ENCODE measurements at regions not wholly inside any gene's neighbourhood (a gene's known extent, or its start where the extent isn't known, plus 50 kb on each side); places are given as distances from the start of the nearest gene placed in this dataset.
"Not testable (repeated sequence)": the region's sequence is repeated elsewhere in the genome, so short reads cannot be mapped to it uniquely, and the experiment has no call there.

DNA sequence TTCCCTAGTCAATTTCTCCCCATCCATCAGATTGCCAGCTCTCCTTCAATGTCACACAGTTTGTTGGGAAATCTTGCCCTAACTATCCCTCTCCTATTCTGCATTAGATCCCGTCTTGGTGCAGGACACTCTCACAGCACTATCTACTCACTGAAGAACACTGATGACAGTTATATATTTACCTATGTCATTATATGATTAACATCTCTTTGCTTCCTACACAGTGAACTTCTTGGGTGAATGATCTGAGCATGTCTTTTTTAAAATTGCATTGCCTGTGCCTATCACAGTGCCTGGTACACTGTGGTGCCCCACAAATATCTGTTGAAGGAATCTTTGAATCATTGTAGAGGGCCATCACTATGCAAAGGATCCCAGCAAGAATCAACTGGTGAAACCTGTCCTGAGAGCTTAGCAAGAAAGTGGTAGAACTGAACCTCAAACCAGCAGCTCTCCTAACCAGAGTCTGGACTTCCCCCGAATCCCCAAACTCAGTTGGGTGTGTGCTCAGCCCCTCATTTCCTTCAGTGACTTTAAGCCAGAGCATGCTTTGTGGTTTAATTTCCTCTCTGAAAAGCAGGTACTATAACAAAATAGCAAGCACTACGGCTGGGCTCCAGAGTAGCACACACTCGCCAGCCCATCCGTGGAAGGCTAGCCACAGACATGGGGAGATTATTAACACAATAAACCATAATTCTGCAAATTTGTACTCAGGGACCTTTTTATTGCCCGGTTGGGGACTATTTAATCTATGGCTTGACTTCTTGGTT, 680.7 kb upstream of the SALL1 start:
- DNase-seq, result no peak

DNA sequence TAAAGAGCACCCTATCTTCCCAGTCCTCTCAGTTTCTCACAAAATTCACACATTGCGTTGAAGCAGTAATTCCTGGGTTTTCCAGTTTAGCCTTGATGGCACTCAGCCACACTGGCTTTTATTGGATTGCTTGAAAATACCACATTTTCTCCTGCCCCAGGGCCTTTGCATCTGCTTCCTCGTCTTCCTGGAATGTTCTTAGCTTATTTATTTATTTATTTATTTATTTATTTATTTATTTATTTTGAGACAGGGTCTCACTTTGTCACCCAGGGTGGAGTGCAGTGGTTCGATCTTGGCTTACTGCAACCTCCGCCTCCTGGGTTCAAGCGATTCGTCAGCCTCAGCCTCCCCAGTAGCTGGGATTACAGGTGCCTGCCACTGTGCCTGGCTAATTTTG, 680.0 kb upstream of the SALL1 start:
- DNase-seq, result not testable (repeated sequence)

DNA sequence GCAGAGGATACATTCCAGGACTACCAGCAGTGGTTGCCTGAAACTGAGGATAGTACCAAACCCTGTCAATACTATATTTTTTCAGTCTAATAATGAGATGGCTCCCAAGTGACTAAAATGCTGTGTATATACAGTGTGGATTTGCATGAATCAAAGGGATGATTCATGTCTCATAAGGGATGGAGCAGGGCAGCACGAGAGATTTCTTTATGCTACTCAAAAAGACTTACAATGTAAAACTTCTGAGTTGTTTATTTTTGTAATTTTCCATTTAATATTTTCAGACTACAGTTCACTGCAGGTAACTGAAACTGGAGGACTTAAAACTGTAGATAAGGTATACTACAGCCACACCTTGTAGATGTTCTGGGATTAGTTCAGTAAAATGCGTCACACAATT, 674.7 kb upstream of the SALL1 start:
- no peak for DNase-seq

DNA sequence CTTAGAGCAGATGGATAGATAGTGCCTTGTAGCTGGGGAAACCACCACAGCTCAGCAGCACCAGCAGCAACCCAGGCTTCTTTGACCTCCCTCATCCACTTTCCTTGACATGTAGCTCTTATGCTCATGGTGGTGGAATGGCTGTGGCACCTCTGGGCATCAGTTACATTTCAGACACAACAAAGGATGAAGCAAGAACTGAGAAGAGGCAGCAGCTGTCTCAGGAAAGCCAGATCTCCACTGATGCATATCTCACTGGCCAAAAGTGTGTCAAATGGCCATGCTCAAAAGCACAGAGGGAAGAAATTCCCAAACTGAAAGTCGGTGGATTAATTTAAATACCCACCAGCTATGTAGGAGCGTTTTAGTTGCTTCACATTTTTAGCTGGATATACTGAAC, 671.4 kb upstream of the SALL1 start:
- DNase-seq, result no peak

DNA sequence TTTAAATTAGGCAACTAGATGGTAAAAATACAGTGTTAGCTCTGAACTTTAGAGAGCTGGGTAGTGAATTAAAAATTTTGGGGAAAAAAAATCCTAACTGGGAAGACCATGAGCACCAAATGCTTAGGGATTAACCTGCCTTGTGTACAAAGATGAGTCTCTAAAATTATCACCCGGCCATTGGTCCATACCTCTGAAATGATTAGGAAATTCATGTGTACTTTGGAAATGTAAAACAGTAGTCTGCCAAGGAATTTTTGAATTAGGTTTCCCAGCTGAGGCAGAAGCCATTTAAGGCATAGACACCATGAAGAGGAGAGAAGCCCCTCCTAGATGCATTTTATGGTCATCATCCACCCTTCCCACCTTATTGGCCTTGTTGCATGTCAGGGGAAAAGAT, 670.5 kb upstream of the SALL1 start:
- no peak for DNase-seq

DNA sequence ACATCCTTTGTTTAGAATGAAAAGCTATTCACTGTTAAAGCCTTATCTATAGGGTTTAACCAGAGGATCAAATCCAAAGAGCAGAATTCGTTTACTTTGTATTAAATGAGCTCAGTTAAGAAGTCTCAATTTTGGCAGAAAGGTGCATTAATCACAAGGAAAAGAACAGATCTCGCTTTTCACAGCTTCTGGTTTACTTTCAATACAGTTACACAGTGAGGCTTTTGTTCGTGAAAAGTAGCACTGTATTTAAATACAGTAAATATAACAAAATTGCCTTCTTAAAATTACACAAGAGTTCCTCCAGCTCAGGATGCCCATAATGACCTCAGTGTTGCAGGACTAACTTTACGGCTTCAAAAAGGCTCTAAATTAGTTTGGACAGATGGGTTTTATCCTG, 669.1 kb upstream of the SALL1 start:
- no peak for DNase-seq

DNA sequence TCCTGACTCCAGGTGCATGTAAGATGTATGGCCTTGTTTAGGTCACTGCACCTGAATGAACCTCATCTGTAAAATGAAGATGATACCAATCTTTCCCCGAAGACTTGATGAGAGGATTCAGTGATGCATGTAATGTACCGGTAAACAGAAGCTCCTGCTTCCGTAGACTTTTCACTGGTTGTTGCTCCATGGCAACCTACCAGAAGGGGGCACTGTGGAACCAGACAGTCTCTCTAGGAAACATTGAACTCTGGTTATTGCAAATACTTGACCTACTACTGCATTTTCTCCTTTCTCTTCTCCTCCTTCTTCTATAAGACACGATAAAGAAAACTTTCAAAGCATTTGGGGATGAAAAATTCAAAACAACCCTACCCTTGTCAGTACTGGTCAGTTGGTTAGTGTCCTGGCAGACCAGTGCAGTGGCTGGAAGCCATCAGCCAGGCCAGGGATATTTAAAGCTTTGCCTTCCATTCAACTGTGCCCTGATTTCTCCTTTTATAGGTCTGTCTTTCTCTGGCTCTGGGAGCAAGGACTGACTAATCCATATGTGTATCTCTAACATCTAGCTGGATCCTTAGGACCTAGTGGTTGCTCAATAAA, 667.4 kb upstream of the SALL1 start:
- DNase-seq, result peak; percentile 24

DNA sequence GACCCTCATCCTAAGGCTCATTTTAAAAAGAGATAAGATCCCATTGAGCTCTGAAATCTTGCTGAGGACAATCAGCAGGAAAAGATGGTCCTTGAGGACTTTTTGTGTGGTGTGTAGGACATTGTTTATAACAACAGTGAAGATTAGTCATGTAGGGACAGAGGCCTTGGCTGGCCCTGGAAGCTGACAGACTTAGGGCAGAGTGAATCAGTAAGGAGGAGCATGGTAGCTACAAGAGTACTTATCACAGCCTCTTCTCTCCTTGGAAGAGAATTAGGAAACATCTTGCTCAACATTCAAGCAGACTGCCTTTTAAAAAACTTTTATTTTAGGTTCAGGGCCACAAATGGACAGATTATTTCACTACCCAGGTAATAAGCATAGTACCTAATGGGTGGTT, 665.9 kb upstream of the SALL1 start:
- DNase-seq, result no peak

DNA sequence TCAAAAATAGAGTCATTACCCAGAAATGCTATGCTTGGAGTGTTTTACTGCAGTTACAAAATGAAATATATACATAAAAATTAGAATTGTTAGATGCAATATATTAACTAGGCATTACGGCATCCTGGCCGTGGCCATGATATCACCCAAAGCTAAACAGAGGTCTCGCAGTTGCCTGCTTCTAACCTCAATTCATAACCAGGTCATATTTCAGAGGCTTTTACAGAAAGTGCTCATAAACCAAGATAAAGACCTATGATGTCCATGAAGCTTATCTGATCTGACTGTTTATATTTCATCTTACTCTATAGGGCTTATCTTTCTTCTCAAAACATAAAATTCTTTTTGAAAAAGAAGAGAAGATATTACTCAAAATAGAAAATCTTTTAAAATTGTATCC, 664.5 kb upstream of the SALL1 start:
- no peak for DNase-seq

DNA sequence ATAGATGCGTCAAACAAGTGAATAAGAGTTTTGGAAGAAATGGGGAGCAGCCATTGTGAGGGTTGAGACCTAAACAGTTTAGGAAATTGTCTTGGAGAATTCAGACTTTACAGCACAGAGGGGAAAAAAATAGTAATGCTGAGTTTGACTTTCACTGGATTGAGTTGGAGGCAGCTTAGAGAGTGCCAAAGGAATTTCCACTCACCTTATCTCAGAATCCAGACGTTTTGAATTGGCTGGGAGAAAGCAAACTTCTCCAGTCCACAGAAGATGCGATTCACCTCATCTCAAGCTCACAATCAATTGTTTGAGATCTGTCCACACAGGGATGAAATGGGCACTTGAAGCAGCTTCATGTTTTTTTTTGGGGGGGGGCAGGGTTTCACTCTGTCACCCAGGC, 663.5 kb upstream of the SALL1 start:
- no peak for DNase-seq

DNA sequence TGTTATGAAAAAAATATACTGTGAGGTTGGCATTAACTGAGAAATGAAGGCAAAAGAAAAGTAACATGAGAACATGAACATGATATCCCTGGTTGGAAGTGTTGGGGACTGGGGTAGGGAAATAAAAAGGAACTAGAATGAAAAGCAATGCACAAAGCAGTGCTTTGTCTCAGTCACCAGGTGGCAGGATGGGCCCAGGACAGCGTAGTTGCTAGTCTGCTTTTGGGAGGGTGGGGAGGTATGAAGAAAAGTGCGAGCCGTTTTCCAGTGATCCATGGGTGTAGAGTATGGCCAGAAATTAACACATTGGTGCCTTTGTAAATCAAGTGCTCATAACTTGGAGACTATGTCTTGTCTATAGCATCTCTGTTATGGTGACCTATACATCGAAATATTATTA, 662.5 kb upstream of the SALL1 start:
- DNase-seq, result no peak

DNA sequence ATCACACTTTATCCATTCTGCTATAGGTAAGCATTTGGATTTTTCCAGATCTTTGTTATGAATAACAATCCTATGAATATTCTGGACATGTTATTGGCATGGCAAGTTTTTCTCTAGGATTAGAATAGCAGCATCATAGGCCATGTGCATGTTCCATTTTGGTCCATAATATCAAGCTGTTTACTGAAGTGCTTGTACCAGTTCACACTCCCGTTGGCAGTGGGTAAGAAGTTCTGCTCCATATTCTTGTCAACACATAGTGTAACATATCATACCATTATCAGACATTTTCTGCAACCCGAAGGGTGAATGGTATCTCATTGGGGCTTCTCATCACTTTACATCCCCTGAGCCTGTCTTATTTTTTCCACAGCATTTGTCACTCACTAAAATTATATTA, 661.9 kb upstream of the SALL1 start:
- no peak for DNase-seq

DNA sequence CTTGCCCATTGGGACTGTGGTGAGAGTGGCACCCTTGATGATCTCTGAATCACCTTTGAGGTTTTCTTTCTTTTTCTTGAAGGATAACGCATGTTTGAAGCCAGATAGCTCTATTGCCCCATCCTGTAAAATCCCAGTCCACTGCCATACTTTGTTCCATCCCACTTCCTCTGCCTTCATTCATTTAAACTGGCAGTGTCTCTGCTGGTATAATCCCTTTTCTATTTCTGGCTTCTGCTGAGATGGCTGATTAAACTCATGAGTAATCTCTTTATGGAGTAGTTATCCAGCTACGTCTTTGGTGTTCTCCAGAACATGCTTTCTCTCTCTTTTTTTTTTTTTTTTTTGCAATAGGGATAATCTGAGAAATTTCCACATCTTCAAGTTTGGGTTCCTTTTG, 656.5 kb upstream of the SALL1 start:
- no peak for DNase-seq

DNA sequence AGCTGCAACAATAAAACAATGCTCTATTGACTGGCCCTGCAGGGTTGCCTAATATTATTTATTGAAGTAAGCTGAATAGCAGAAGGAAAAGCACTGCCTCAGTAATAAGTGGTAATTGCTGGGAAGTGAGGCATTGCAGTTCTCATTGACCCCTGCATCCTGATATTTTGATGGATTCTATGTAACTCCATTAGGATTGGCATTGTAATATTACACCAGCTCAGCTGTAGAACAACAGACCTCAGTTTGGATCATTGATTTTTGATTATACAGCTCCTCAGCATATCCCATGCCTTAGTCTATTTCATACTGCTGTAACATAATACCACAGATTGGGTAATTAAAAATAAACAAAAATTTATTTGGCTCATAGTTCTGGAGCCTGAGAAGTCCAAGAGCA, 650.6 kb upstream of the SALL1 start:
- DNase-seq, result no peak

DNA sequence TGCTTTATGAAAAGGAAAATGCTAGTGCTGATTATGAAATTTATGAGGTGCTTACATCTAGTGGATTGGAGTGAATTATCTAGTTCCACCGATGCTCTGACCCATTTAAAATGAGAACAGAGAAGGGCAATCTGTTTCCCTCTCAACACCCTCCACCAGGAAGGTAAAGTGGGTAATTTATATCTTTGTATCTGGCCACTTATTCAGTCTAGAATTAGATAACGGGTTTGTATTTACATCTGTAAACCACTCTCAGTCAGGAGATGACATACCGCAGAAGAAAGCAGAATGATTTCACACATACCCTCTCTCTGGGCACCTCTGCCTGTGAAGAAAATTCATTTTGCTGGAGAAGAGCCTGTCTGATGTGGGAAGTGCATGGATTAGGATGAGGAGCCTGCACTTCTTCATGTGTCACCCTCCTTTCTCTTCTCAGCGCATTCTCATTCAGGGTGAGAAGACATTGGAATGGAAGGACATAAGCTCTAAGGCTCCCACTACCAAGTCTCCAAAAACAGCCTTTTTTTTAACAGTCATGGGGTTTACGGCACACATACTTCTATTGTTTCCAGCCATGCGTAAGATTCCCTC, 646.7 kb upstream of the SALL1 start:
- no peak for DNase-seq

DNA sequence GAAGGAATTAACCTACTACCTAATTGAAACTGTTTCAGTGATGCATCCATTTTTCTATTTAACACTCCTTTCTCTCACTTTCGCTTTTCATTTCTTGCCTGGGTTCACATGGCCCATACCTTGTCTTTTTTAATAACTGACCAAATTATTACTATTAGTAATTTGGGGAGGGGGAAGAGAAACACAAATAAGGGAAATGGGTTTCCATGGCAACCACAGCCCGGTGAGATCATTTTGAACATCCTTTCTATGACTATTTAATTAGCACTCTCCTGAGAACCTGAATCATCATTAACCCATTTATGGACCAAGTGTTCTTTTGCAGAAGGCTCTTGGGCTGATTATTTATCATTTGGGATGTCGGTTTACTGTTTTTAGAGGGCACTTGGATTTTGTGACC, 628.2 kb upstream of the SALL1 start:
- DNase-seq, result no peak

DNA sequence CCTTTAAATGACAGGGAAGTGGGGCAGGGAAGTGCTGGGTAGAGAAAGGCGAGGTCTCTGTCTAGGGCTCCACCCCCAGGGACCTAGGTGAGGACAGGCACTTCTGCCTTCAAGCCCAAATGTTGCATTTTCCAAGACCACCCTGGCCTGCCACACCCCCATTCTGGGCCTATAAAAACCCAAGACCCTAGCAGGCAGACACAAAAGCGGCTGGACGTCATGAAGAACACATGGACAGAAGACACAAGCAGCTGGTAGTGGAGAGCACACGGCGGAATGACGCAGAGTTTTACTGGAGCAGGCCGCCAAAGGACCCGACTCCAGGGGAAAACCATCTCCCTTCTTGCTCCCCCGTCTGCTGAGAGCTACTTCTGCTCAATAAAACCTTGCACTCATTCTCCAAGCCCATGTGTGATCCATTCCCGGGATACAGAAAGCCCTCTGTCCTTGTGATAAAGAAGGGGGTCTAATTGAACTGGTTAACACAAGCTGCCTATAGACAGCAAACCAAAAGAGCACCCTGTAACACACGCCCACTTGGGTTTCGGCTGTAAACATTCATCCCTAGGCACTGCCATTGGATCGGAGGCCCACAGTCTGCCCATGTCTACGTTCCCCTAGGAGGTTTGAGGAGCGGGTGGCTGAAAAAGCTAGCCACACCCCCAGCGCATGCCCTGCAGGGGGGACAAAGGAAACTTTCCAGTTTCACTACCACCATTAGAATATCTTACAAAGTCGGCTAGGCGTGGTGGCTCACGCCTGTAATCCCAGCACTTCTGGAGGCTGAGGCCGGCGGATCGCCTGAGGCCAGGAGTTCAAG, 622.2 kb upstream of the SALL1 start:
- DNase-seq, result no peak

DNA sequence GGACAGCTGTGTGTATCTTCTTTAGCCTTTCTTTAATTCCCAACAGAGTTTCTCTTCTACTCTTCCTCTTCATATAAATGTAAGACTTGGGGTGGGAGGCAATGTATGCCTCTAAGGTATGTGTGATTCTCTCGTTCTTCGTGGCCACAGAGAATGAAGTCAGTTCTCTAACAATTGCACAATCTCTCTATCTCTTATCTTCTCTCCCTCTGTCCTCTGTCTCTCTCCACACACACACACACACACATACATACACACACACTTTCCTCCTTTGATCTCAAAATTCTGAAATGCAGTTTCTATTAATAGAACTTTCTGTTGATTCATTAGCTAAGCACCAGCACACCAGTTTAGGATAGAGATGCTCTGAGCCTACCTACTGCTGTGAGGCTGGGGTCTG, 615.7 kb upstream of the SALL1 start:
- DNase-seq, result no peak

DNA sequence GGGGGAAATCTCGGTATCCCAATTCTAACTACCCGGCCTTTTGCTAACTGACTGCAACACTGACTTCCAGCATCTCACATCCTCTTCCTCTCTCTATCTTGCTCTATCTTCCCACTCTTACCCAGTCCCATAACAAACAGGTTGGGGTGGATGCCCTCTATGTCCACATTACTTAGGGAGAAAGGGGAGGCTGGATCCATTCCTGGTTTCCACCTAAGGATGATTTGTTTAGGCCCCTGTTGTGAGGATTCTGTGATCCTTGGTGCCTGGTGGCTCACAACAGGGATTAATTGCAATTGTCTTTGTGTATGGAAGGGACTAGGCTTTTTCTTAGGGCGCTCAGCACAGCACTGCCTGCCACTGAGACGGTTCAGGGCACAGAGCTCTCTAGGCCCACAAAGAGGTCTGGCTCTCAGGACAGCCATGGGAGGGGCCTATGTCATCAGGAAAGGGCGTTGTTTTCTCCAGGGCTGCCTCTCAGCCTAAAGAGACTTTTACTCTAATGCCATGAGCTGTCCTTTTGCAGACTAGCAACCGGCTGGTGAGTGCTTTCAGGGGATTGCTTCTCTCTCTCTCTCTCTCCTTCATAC, 612.1 kb upstream of the SALL1 start:
- no peak for DNase-seq

DNA sequence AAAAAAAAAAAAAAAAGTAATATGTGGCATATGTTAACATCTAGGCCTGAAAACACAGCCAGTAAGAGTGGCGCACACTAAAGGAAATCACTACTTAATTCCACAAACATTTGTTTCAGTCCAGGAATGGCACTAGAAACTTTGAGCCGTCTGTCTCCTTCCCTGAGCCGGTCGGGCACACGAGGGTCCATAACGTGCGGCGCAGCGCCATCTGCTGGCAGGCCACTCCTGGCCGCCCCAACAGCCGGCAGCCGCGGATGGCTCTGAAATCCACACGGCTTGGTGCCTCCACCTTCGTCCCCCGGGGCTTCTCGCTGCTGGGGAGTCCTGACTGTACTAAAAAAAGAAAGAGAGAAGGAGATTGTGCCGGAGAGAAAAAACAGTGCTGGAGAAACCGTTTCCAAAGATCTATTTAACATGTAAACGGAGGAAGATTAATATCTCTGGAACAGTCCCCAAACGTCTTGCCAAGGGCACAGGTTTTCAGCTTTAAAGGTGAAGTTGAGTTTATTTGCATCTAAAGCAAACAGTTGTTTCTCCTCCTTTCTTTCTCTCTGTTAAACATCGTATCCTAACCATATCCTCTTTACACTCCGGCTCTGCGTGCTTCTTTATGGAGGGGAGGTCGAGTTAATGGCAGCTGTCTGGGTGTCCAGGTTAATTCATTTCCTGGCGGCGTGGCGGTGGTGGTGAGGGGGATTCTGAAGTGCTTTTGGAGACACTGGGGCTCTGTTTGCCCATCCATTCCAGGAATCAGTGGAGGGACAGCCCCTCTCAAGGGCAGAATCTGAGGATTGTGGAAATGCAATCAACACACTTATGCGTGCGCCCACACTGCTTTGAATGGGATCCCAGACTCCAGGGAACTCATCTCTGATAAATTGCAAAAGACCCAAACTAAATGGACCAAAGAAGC, 611.3 kb upstream of the SALL1 start:
- peak; percentile 71 for DNase-seq

DNA sequence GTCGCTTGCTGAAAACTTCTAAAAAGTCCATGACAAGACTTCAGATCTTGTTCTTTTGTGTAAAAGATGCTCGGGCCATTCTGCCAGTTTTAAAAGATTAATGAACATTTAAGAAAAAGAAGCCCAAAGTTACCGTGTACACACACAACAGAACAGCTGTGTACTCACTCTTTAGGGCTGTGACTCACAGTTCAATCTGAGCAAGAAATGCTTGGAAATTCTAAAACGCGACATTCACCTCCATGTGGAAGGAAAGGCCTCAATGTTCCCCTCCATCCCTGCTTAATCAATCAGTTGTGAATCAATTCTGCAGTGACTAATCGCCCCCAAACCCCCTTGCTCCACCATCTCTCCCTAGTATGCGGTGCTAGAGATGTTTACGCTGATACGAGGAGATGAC, 609.9 kb upstream of the SALL1 start:
- DNase-seq, result no peak

DNA sequence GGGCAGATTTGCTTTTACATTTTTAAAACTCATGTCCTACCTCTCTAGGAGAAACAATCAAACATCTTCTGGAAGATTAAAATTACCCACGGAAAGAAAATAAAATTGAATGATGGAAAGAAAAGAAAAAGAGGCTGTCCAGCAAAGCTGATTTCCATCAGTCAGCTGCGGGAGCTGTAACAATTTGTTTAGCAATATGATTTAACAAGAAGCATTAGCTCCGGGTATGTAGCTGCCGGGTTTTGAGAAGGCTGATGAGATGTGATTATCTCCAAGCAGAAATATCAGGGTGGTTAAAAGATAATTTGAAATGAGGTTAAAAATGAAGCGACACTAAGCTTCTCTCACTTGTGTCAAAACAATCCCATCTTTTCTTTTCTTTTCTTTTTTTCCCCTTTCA, 608.9 kb upstream of the SALL1 start:
- DNase-seq, result no peak
